ENCODE measurements at regions not wholly inside any gene's neighbourhood (a gene's known extent, or its start where the extent isn't known, plus 50 kb on each side); places are given as distances from the start of the nearest gene placed in this dataset.
"Not testable (repeated sequence)": the region's sequence is repeated elsewhere in the genome, so short reads cannot be mapped to it uniquely, and the experiment has no call there.

DNA sequence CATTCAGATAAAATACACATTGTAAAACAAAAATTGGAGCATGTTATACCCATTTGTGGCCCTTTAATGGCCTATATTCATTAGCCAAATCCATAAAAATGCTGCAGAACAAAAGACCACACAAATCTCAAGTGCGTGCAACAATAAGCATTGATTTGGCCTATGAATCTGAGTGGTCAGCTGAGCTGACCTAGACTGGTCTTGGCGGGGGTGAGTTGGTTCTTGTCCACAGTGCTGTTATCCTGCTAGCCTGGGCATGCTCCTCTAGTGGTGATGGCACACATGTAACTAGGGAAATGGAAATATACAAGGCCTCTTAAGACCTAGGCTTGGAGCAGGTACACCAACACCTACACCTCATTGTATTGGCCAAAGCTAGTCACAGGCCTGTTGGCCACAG, 122.2 kb upstream of the TBCA start:
- TF ChIP-seq, protein P1, sequence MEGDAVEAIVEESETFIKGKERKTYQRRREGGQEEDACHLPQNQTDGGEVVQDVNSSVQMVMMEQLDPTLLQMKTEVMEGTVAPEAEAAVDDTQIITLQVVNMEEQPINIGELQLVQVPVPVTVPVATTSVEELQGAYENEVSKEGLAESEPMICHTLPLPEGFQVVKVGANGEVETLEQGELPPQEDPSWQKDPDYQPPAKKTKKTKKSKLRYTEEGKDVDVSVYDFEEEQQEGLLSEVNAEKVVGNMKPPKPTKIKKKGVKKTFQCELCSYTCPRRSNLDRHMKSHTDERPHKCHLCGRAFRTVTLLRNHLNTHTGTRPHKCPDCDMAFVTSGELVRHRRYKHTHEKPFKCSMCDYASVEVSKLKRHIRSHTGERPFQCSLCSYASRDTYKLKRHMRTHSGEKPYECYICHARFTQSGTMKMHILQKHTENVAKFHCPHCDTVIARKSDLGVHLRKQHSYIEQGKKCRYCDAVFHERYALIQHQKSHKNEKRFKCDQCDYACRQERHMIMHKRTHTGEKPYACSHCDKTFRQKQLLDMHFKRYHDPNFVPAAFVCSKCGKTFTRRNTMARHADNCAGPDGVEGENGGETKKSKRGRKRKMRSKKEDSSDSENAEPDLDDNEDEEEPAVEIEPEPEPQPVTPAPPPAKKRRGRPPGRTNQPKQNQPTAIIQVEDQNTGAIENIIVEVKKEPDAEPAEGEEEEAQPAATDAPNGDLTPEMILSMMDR (IDR thresholded peaks at IDR 0.05; ENCODE audit: low read depth, low read length, missing control alignments) = no peak
- H3K4me3 ChIP-seq (ENCODE audit: low read depth, low read length) = no peak overlapping the region
- DNase-seq (ENCODE audit: low read depth) = no peak

DNA sequence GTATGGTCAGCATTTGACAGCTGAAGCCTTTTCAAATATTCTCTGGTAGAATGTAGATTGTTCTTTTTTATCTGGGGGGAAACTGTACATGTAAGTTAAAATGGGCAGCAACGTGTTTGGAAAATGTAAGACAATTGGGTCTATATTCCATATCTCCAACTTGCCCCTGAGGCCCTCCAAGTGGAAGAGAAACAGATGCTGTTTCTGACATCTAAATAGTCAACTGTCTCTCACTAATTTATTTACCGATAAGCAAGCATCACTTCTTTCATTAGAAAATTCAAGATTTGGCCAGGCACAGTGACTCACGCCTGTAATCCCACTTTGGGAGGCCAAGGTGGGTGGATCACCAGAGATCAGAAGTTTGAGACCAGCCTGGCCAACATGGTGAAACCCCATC, 120.2 kb upstream of the TBCA start:
- TF ChIP-seq, protein P1 (IDR thresholded peaks at IDR 0.05; ENCODE audit: low read depth, low read length, missing control alignments) = no peak
- H3K4me3 ChIP-seq (ENCODE audit: low read depth, low read length) = no peak overlapping the region
- no peak for DNase-seq (ENCODE audit: low read depth)

DNA sequence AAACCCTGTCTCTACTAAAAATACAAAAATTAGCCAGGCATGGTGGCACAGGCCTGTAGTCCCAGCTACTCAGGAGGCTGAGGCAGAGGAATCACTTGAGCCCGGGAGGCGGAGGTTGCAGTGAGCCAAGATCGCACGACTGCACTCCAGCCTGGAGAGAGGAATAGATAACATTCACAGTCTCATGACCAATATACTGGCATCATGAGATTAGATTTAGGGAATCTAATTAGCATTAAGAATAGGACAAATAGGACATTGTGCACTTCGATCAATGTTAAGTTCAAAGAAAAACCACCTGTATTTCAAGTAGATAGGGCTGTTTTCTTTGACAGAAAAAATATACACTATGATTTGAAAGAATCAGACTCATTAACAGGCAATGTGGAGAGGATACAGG, 118.0 kb upstream of the TBCA start:
- H3K4me3 ChIP-seq (ENCODE audit: low read depth, low read length); DNase-seq (ENCODE audit: low read depth): not testable (repeated sequence)

DNA sequence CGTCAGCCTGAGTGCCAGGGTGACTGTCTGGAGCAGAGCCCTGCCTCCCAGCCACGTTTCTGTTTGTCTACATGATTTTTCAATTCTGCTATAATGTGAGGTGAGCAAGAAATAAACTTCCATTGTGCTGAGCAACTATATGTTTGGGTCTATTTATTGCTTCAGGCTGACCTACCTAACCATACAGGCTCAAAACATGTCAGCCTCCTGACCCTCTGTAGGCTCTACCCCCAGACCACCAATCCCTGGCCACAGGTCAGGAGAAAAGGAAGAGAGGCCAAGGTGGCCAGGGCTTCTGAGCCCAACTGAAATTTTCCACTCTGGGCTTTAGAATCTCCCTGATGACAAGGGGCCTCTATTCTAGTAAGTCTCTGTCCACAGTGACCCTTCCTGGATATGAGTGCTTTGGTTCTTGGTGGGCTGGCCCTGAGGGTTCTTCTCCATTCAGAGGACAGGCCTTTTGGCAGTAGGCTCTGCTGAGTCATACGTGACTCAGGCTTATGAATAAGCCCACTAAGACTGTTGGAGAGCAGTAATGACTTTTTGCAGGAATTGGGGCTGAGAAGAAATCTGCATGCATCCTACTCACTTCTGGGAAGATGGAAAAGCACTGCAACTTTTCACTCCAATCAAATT, 117.2 kb upstream of the TBCA start:
- no peak overlapping the region for H3K4me3 ChIP-seq (ENCODE audit: low read depth, low read length)
- DNase-seq (ENCODE audit: low read depth) = no peak
- TF ChIP-seq, protein P1 (IDR thresholded peaks at IDR 0.05; ENCODE audit: low read depth, low read length, missing control alignments) = no peak

DNA sequence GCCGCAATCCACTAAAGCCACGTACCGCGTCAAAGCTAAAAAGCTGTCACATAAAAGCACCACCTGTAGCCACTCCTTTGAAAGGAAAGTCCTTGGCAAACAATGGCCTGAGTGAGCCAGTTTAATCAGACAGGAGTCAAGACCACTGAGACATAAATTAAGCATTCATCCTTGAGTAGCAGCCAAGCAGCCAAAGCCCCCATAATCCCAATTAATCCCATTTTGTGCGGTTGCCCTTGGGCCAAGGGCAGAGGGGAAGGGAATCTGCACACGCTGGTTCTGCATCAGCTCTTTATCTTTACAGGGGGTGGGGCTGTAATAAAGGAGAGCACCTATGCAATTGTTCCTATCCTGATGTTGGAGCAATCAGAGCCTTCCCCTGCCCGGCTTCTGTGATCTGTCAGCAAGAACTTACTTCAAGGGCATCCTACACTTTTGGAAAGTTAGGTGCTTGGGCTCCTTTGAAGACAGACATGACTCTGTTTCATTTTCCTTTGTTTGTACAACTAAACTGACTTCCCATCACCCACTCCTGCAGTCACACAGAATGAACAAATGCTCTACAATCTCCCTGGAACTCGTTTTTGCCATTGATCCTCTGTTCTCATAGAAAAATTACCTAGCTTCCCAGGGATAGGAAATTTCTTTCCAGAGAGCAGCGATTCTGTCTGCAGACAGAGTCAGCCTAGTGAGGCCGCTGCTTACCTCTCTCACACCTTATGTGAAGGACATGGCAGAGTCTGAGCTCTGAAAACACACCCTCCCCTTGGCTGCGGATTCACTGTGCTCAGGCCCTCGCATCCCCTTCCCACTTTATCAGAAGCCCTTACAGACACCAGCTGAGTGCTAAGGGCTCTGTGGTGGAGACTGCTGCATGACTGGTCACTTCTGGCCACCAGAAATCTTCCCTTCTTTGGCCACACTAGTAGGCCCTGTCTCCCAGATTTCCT, 116.2 kb upstream of the TBCA start:
- no peak for DNase-seq (ENCODE audit: low read depth)

DNA sequence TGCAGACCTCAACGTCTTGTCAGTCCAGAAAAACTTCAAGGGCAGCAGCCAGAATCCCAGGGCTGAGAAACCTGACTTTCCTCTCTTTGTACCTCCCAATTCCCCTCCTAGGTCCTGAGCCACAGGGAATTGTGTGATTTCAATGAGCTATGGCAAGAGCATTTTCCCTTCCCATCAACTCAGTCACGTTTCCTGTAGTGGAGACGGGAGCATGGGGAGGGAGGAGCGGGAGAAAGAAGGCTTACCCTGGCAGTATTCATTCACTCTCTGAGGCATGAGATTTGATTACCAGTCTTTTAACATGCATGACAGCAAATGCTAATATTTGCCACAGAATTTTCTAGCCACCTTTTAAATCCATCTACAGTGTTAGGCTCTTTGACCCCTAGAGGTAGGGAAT, 109.4 kb upstream of the TBCA start:
- no peak for DNase-seq (ENCODE audit: low read depth)
- no peak overlapping the region for H3K4me3 ChIP-seq (ENCODE audit: low read depth, low read length)
- TF ChIP-seq, protein P1 (IDR thresholded peaks at IDR 0.05; ENCODE audit: low read depth, low read length, missing control alignments) = no peak

More for the DNA sequence above, 116.2 kb upstream of the TBCA start:
- no peak overlapping the region for H3K4me3 ChIP-seq (ENCODE audit: low read depth, low read length)
- TF ChIP-seq, protein P1 (IDR thresholded peaks at IDR 0.05; ENCODE audit: low read depth, low read length, missing control alignments) = no peak

DNA sequence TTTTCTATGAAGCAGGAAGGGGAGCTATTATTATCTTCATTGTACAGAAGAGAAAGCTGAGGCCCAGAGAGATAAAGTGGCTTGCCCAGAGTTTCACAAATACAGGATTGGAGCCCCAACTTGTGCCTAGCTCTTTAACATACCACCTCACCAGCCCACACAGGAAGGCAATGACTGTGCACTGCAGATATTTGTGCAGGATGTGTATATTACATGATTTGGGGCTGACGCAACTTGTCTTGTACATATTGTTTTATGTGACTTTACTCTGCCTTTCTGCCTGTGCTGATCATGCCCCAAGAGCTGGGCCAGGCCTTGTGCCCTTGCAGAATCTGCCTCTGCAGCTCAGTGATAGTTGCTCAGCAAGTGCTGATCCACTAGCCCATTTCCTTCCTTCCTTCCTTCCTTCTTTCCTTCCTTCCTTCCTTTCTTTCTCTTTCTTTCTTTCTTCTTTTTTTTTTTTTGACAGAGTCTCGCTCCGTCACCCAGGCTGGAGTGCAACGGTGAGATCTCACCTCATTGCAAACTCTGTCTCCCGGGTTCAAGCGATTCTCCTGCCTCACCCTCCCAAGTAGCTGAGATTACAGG, 106.6 kb upstream of the TBCA start:
- no peak for DNase-seq (ENCODE audit: low read depth)
- no peak overlapping the region for H3K4me3 ChIP-seq (ENCODE audit: low read depth, low read length)
- TF ChIP-seq, protein P1 (IDR thresholded peaks at IDR 0.05; ENCODE audit: low read depth, low read length, missing control alignments) = no peak
